PC-9 (cell line): ENCODE measurements at regions not wholly inside any gene's neighbourhood (a gene's known extent, or its start where the extent isn't known, plus 50 kb on each side); places are given as distances from the start of the nearest gene placed in this dataset.

ENCODE experiments used
- BruUV-seq: library from RNA; stranded (reverse); fragments of 400-500 nt; replicated peaks from 2 replicates; lab custom pipeline; 2021; lab: Mats Ljungman, UMichigan
- CTCF ChIA-PET: fragments of 300-600 bp; sonication (Branson Sonifier 250); formaldehyde crosslinking; loops from one replicate; lab custom pipeline; 2022; ENCODE audit warnings: antibody characterized with exemption; lab: Charles Lee
- POLR2A ChIA-PET: fragments of 300-600 bp; sonication (Branson Sonifier 250); formaldehyde crosslinking; loops from one replicate; lab custom pipeline; 2022; ENCODE audit warnings: antibody characterized with exemption; ENCODE audit not compliant: unreplicated experiment; lab: Charles Lee
- DNase-seq, 2 experiments: peaks; one replicate each; pipeline versions ENCODE4 v3.0.0 to v3.0.0-alpha.2; 2015 to 2022; ENCODE audit warnings: mixed read lengths in 1 of 2
- H2AFZ ChIP-seq: fragments of 200-600 bp; sonication (generic); 2 replicates; pipeline ENCODE4 v1.8.1; 2017; ENCODE audit warnings: antibody characterized with exemption
- H3F3A ChIP-seq: fragments of 200-600 bp; sonication (generic); 2 replicates; pipeline ENCODE4 v1.8.1; 2017; ENCODE audit warnings: antibody characterized with exemption, mild to moderate bottlenecking, low read depth; ENCODE audit not compliant: insufficient read depth
- H3K27ac ChIP-seq: fragments of 200-600 bp; sonication (generic); 2 replicates; pipeline ENCODE4 v1.6.1; 2016; ENCODE audit warnings: mixed run types
- H3K27me3 ChIP-seq: fragments of 200-600 bp; sonication (generic); 2 replicates; pipeline ENCODE4 v1.6.1; 2016; ENCODE audit warnings: low read depth, mixed run types; ENCODE audit not compliant: insufficient read depth
- H3K36me3 ChIP-seq: fragments of 200-600 bp; sonication (generic); 2 replicates; pipeline ENCODE4 v1.6.1; 2016; ENCODE audit warnings: low read depth, mixed run types
- H3K4me1 ChIP-seq: fragments of 200-600 bp; sonication (generic); replicated peaks from 2 replicates; pipeline ENCODE4 v1.6.1; 2016; ENCODE audit warnings: mixed run types; ENCODE audit not compliant: insufficient read depth
- H3K4me2 ChIP-seq: fragments of 200-600 bp; sonication (generic); 2 replicates; pipeline ENCODE4 v1.6.1; 2017; ENCODE audit warnings: mixed run types
- H3K4me3 ChIP-seq: fragments of 200-600 bp; sonication (generic); 2 replicates; pipeline ENCODE4 v1.6.1; 2016; ENCODE audit warnings: mixed run types
- H3K79me2 ChIP-seq: fragments of 200-600 bp; sonication (generic); 2 replicates; pipeline ENCODE4 v1.6.1; 2017; ENCODE audit warnings: low read depth, mixed run types
- H3K9me2 ChIP-seq: fragments of 200-600 bp; sonication (generic); 2 replicates; pipeline ENCODE4 v1.8.1; 2017; ENCODE audit warnings: mild to moderate bottlenecking; ENCODE audit not compliant: insufficient read depth
- H3K9me3 ChIP-seq: fragments of 200-600 bp; sonication (generic); 2 replicates; pipeline ENCODE4 v1.8.1; 2016; ENCODE audit warnings: low read depth; ENCODE audit not compliant: insufficient read depth
- H4K20me1 ChIP-seq: fragments of 200-600 bp; sonication (generic); 2 replicates; pipeline ENCODE4 v1.8.1; 2017; ENCODE audit not compliant: insufficient read depth
- EZH2 ChIP-seq: fragments of 200-600 bp; sonication (generic); IDR thresholded peaks from 2 replicates; pipeline ENCODE4 v1.8.0; 2017; ENCODE audit warnings: antibody characterized with exemption, low read depth
- intact Hi-C: fragments of 100-400 bp; cut with micrococcal nuclease; formaldehyde crosslinking; loops from one replicate; pipeline ENCODE4 v1.10.0; 2022; ENCODE audit not compliant: unreplicated experiment
- TF ChIP-seq, protein P1 (sequence below): fragments of 200-600 bp; sonication (generic); conservative IDR thresholded peaks from 2 replicates; pipeline ENCODE4 v1.6.1; 2017; ENCODE audit warnings: mixed run types, antibody characterized with exemption, mild to moderate bottlenecking, moderate library complexity

- Histone ChIP-seq H3K4me2 (no peak overlapping the region), H3F3A (no peaks in the 10 kb centered on the region), H3K79me2 (no peaks in the 10 kb centered on the region), H3K27ac (no peak overlapping the region), H3K4me3 (no peak overlapping the region), H3K36me3 (no peaks in the 10 kb centered on the region), H2AFZ (no peak overlapping the region), H3K27me3 (no peaks in the 10 kb centered on the region), H3K4me1 (no peaks in the 10 kb centered on the region), H3K9me3 (no peaks in the 10 kb centered on the region), H3K9me2 (no peaks in the 10 kb centered on the region), H4K20me1 (no peaks in the 10 kb centered on the region)
- intact Hi-C loops, result no loop called here
- POLR2A ChIA-PET, result no interaction called here
- no TSS peak for BruUV-seq
- TF ChIP-seq EZH2, result no peak
- TF ChIP-seq, protein P1, sequence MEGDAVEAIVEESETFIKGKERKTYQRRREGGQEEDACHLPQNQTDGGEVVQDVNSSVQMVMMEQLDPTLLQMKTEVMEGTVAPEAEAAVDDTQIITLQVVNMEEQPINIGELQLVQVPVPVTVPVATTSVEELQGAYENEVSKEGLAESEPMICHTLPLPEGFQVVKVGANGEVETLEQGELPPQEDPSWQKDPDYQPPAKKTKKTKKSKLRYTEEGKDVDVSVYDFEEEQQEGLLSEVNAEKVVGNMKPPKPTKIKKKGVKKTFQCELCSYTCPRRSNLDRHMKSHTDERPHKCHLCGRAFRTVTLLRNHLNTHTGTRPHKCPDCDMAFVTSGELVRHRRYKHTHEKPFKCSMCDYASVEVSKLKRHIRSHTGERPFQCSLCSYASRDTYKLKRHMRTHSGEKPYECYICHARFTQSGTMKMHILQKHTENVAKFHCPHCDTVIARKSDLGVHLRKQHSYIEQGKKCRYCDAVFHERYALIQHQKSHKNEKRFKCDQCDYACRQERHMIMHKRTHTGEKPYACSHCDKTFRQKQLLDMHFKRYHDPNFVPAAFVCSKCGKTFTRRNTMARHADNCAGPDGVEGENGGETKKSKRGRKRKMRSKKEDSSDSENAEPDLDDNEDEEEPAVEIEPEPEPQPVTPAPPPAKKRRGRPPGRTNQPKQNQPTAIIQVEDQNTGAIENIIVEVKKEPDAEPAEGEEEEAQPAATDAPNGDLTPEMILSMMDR, result no peak
- CTCF ChIA-PET, result no interaction called here
- no peak for DNase-seq
Measured at GRCh38 chr2:228269351-228269750, 87.9 kb upstream of the SPHKAP start.

GRCh38 chr2:228268756-228269155 is 87.3 kb upstream of the SPHKAP start:
- intact Hi-C loops, result no loop called here
- Histone ChIP-seq H3K4me1 (no peaks in the 10 kb centered on the region), H3K9me2 (no peaks in the 10 kb centered on the region), H3K27me3 (no peaks in the 10 kb centered on the region), H3K4me3 (no peak overlapping the region), H3K9me3 (no peaks in the 10 kb centered on the region), H3F3A (no peaks in the 10 kb centered on the region), H3K79me2 (no peaks in the 10 kb centered on the region), H4K20me1 (no peaks in the 10 kb centered on the region), H3K36me3 (no peaks in the 10 kb centered on the region), H2AFZ (no peak overlapping the region), H3K4me2 (no peak overlapping the region), H3K27ac (no peak overlapping the region)
- BruUV-seq, result no TSS peak
- ChIA-PET POLR2A (no interaction called here), CTCF (no interaction called here)
- DNase-seq, result no peak
- TF ChIP-seq, protein P1, result no peak
- no peak for TF ChIP-seq EZH2

- CTCF ChIA-PET, result no interaction called here
- no peak overlapping the region for H2AFZ ChIP-seq
- no peaks in the 10 kb centered on the region for H3F3A ChIP-seq
- H4K20me1 ChIP-seq, result no peaks in the 10 kb centered on the region
- BruUV-seq, result no TSS peak
- no peak overlapping the region for H3K4me3 ChIP-seq
- intact Hi-C loops, result no loop called here
- no peak for DNase-seq
- TF ChIP-seq EZH2, result no peak
- TF ChIP-seq, protein P1, result no peak
- POLR2A ChIA-PET, result interaction anchor here (0.6 kb wide), 1 partner anchor 20 kb away, joined by 7 read pairs; no protein-coding TSS in a partner anchor
- H3K27ac ChIP-seq, result no peak overlapping the region
- H3K4me1 ChIP-seq, result no peaks in the 10 kb centered on the region
- no peaks in the 10 kb centered on the region for H3K79me2 ChIP-seq
- H3K4me2 ChIP-seq, result no peak overlapping the region
- no peaks in the 10 kb centered on the region for H3K9me2 ChIP-seq
- no peaks in the 10 kb centered on the region for H3K36me3 ChIP-seq
- no peaks in the 10 kb centered on the region for H3K27me3 ChIP-seq
- H3K9me3 ChIP-seq, result no peaks in the 10 kb centered on the region
Measured at GRCh38 chr2:228268301-228268700, 86.8 kb upstream of the SPHKAP start.
